ACC112 (cell line): ENCODE measurements at regions not wholly inside any gene's neighbourhood (a gene's known extent, or its start where the extent isn't known, plus 50 kb on each side); places are given as distances from the start of the nearest gene placed in this dataset.

Experiments
- H2AFZ ChIP-seq: fragments of 200-600 bp; sonication (generic); one replicate; pipeline ENCODE4 v1.6.0; 2017; ENCODE audit warnings: antibody characterized with exemption, low read length; ENCODE audit not compliant: unreplicated experiment
- H3K27ac ChIP-seq: fragments of 200-600 bp; sonication (generic); 2 replicates; pipeline ENCODE4 v1.5.1; 2014; ENCODE audit warnings: low read depth, mild to moderate bottlenecking, antibody characterized with exemption, low read length, moderate library complexity
- H3K27me3 ChIP-seq: fragments of 200-600 bp; sonication (generic); 2 replicates; pipeline ENCODE4 v1.6.1; 2014; ENCODE audit warnings: mild to moderate bottlenecking, antibody characterized with exemption, low read length, moderate library complexity, mixed read lengths; ENCODE audit not compliant: insufficient read depth
- H3K36me3 ChIP-seq: fragments of 200-600 bp; sonication (generic); 2 replicates; pipeline ENCODE4 v1.6.1; 2016; ENCODE audit warnings: mild to moderate bottlenecking, antibody characterized with exemption, low read length, moderate library complexity, mixed read lengths; ENCODE audit not compliant: insufficient read depth
- H3K4me1 ChIP-seq: fragments of 200-600 bp; sonication (generic); one replicate; pipeline ENCODE4 v1.6.1; 2016; ENCODE audit warnings: low read length, mixed read lengths; ENCODE audit not compliant: insufficient read depth, unreplicated experiment, control insufficient read depth
- H3K4me3 ChIP-seq: fragments of 200-600 bp; sonication (generic); 2 replicates; pipeline ENCODE4 v1.5.1; 2014; ENCODE audit warnings: mild to moderate bottlenecking, low read depth, low read length
- H3K79me2 ChIP-seq: fragments of 200-600 bp; sonication (generic); one replicate; pipeline ENCODE4 v1.6.0; 2016; ENCODE audit warnings: low read length; ENCODE audit not compliant: control insufficient read depth, unreplicated experiment, insufficient read depth

DNA sequence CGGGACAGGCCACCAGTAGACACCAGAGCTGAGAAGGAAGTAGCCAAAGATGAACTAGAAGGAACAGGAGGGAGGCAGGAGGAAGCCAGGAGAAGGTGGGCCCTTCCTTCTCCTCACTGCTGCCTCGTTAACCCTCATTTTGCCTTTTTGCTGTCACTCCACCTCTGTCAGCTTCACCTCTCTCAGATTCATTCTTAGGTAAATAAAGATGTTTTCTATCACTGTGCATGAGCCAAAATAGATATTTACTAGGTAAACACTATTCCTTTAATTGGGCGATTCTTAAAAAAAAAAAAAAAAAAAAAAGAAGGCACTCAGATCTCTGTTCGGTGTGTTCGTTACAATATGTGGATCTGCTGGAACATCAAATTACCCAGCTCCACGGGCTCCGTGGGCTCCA, 112.3 kb downstream of the GLUL start:
- no peak overlapping the region for H3K4me3 ChIP-seq
- H3K79me2 ChIP-seq, result no peaks in the 10 kb centered on the region
- no peak overlapping the region for H2AFZ ChIP-seq
- no peaks in the 10 kb centered on the region for H3K27me3 ChIP-seq
- no peak overlapping the region for H3K27ac ChIP-seq
- H3K4me1 ChIP-seq, result no peaks in the 10 kb centered on the region
- H3K36me3 ChIP-seq, result no peaks in the 10 kb centered on the region

DNA sequence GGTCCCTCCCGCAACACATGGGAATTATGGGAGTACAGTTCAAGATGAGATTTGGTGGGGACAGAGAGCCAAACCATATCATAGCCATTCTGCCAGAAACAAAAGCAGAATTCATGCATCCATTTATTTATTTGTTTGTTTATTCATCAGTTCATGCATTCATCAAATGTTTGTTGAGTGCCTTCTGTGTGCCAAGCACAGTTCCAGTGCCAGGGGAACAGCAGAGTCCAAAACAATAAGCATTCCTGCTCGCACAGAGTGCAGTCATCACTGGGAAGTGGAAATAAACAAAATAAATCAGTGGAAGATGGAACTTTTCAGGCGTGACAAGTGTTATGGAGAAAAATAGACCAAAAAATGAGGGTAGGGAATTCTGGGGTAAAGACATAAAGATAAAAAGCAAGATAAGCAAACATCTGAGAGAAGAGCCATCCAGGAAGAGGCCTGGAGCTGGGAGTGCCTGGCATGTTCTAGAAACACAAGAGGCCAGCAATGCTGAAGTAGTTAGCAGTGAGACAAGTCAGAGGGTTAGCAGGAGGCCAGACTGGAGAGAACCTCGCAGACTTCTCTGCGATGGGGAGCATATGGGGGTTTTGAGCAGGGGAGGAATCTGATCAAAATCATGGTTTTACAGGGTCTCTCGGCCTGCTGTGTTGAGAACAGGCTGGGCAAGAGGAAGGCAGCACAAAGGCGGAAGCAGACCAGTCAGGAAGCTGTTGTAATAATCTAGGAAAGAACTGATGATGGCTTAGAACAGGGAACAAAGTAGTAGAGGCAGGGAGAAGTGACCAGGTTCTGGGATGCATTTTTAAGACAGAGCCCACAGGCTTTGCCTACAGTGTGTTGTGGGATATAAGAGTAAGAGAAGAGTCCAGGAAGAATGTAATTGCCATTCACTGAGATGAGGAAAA, 113.2 kb downstream of the GLUL start:
- no peaks in the 10 kb centered on the region for H3K27me3 ChIP-seq
- H2AFZ ChIP-seq, result no peak overlapping the region
- no peaks in the 10 kb centered on the region for H3K36me3 ChIP-seq
- H3K4me3 ChIP-seq, result no peak overlapping the region
- H3K4me1 ChIP-seq, result no peaks in the 10 kb centered on the region
- no peaks in the 10 kb centered on the region for H3K79me2 ChIP-seq
- H3K27ac ChIP-seq, result no peak overlapping the region

- no peaks in the 10 kb centered on the region for H3K79me2 ChIP-seq
- H2AFZ ChIP-seq, result no peak overlapping the region
- no peak overlapping the region for H3K27ac ChIP-seq
- H3K27me3 ChIP-seq, result no peaks in the 10 kb centered on the region
- no peaks in the 10 kb centered on the region for H3K36me3 ChIP-seq
- no peaks in the 10 kb centered on the region for H3K4me1 ChIP-seq
- no peak overlapping the region for H3K4me3 ChIP-seq
Observed at GRCh38 chr1:182275271-182275670, 116.3 kb downstream of the GLUL start.

DNA sequence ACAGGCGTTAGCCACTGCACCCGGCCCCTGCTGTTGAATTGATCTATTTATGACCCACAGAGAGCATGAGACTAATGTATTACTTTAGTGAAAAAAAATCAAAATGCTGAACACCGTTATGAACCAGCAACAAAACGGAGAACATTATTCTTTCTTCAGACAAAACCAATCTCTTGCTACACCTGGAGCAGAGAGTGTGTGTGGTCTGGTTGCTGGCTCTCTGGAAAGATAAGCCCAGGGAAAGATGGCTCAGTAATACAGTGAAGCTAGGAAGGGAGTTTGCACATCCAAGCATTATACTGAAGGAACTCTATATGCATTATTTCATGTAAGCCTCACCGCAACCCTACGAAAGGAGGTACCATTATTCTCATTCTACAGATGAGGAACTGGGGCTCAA, 117.0 kb downstream of the GLUL start:
- no peak overlapping the region for H2AFZ ChIP-seq
- no peak overlapping the region for H3K27ac ChIP-seq
- no peaks in the 10 kb centered on the region for H3K79me2 ChIP-seq
- H3K4me1 ChIP-seq, result no peaks in the 10 kb centered on the region
- H3K27me3 ChIP-seq, result no peaks in the 10 kb centered on the region
- no peak overlapping the region for H3K4me3 ChIP-seq
- H3K36me3 ChIP-seq, result no peaks in the 10 kb centered on the region

- no peak overlapping the region for H3K27ac ChIP-seq
- H3K36me3 ChIP-seq, result no peaks in the 10 kb centered on the region
- no peaks in the 10 kb centered on the region for H3K4me1 ChIP-seq
- H3K27me3 ChIP-seq, result no peaks in the 10 kb centered on the region
- no peaks in the 10 kb centered on the region for H3K79me2 ChIP-seq
- H2AFZ ChIP-seq, result no peak overlapping the region
- H3K4me3 ChIP-seq, result no peak overlapping the region
Observed at GRCh38 chr1:182270731-182271130, 120.9 kb downstream of the GLUL start.

- H3K36me3 ChIP-seq, result no peaks in the 10 kb centered on the region
- no peak overlapping the region for H3K27ac ChIP-seq
- no peaks in the 10 kb centered on the region for H3K27me3 ChIP-seq
- H3K79me2 ChIP-seq, result no peaks in the 10 kb centered on the region
- no peaks in the 10 kb centered on the region for H3K4me1 ChIP-seq
- no peak overlapping the region for H3K4me3 ChIP-seq
- H2AFZ ChIP-seq, result no peak overlapping the region
Observed at GRCh38 chr1:182269097-182269496, 122.5 kb downstream of the GLUL start.

DNA sequence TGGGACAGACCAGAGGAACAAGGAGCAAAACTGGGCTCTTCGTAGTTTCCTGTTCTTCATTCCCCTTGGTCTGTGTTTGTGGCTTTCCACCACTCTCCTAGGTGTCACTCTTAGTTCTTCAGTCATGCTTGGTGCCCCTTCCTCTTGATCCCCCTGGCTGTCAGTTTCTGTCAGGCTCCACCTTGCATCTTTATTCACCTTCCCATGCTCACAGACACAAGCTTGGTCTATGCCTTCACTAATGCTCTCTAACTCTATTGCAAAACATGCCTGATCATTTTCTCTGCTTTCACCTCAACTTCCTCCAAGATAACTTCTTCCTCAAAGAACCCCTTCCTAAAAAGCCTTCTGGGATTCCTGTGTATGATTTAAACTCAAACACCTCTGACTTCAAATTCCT, 122.9 kb downstream of the GLUL start:
- H3K4me3 ChIP-seq, result no peak overlapping the region
- no peaks in the 10 kb centered on the region for H3K79me2 ChIP-seq
- no peaks in the 10 kb centered on the region for H3K4me1 ChIP-seq
- no peak overlapping the region for H3K27ac ChIP-seq
- no peaks in the 10 kb centered on the region for H3K36me3 ChIP-seq
- no peaks in the 10 kb centered on the region for H3K27me3 ChIP-seq
- H2AFZ ChIP-seq, result no peak overlapping the region

DNA sequence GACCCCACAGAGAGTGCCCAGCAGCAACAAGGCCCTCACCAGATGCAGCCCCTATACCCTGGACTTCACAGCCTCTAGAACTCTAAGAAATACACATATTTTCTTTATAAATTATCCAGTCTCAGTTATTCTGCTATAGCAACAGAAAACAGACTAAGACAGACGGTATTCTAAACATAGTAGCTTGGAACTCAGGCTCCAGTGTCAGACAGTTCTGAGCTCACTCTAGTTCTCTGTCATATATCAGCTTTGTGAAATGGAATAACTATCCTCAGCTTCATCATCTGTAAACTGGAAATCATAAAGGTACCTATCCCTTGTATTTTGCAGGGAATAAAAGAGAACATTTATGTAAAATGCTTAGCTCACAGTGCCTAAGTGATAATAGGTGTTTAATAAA, 127.4 kb downstream of the GLUL start:
- Histone ChIP-seq H3K27ac (no peak overlapping the region), H3K4me1 (peaks cover 4% of the 10 kb centered on the region), H2AFZ (no peak overlapping the region), H3K79me2 (no peaks in the 10 kb centered on the region), H3K27me3 (no peaks in the 10 kb centered on the region), H3K36me3 (no peaks in the 10 kb centered on the region), H3K4me3 (no peak overlapping the region)

- Histone ChIP-seq H3K4me3 (no peak overlapping the region), H3K4me1 (peaks cover 5% of the 10 kb centered on the region), H3K79me2 (no peaks in the 10 kb centered on the region), H3K27ac (no peak overlapping the region), H2AFZ (no peak overlapping the region), H3K27me3 (no peaks in the 10 kb centered on the region), H3K36me3 (no peaks in the 10 kb centered on the region)
Observed at GRCh38 chr1:182263706-182264105, 127.9 kb downstream of the GLUL start.

DNA sequence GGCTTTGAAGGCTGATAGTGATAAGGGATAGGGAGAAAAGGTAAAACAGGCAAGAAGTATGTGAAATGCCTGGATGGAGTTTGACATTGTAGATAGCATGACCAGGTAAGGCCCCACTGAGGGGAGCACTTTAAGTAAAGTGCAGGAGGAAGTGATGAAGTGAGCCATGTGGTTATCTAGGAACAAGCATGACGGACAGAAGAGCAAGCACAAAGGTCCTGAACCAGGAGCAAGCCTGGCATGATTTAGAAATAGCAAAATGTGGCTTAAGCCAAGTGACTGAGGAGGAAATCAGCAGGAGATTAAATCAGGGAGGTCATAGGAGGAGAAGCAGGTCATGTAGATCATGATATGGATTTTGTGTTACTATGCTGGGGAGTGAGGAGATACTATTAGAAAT, 129.2 kb downstream of the GLUL start:
- Histone ChIP-seq H3K27ac (no peak overlapping the region), H3K27me3 (no peaks in the 10 kb centered on the region), H3K79me2 (no peaks in the 10 kb centered on the region), H3K4me1 (peaks cover 5% of the 10 kb centered on the region), H3K4me3 (no peak overlapping the region), H3K36me3 (no peaks in the 10 kb centered on the region), H2AFZ (no peak overlapping the region)

DNA sequence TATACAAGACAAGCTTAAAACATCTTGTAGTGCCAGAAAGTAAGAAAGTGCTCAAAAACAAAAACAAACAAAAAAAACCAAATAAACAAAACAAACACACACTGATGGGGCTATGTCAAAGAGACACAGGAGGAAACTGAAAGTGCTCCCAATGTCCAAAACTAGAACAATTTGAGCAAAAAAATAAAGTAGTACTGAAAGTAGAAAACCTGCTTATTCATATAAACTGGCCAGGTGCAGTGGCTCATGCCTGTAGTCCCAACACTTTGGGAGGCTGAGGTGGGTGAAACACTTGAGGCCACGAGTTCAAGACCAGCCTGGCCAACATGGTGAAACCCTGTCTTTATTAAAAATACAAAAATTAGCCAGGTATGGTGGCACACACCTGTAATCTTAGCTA, 129.9 kb downstream of the GLUL start:
- peaks cover 5% of the 10 kb centered on the region for H3K4me1 ChIP-seq
- H3K4me3 ChIP-seq, result no peak overlapping the region
- H3K79me2 ChIP-seq, result no peaks in the 10 kb centered on the region
- H3K27me3 ChIP-seq, result no peaks in the 10 kb centered on the region
- H3K27ac ChIP-seq, result no peak overlapping the region
- H3K36me3 ChIP-seq, result no peaks in the 10 kb centered on the region
- no peak overlapping the region for H2AFZ ChIP-seq
